Thymus (tissue), 11 donors: ENCODE measurements at regions not wholly inside any gene's neighbourhood (a gene's known extent, or its start where the extent isn't known, plus 50 kb on each side); places are given as distances from the start of the nearest gene placed in this dataset.

Source experiments
- DNase-seq, 9 donors: peaks; one replicate each; pipeline ENCODE4 v3.0.0-alpha.2; 2013; ENCODE audit warnings: low spot score in 9 of 9, low read depth in 6 of 9, missing footprints in 1 of 9
- H3K27ac ChIP-seq, 2 donors: one replicate each; pipeline ENCODE4 v1.5.1; 2013; ENCODE audit warnings: control low read depth in 1 of 2, low read depth in 1 of 2, low read length in 1 of 2, mild to moderate bottlenecking in 1 of 2, moderate library complexity in 1 of 2
- H3K27me3 ChIP-seq, 2 donors: one replicate each; pipeline ENCODE4 v1.5.1; 2013; ENCODE audit warnings: low read length in 1 of 2; ENCODE audit not compliant: control insufficient read depth in 2 of 2, insufficient read depth in 1 of 2
- H3K36me3 ChIP-seq, 2 donors: one replicate each; pipeline ENCODE4 v1.5.1; 2013; ENCODE audit warnings: low read length in 1 of 2, mild to moderate bottlenecking in 1 of 2, moderate library complexity in 1 of 2; ENCODE audit not compliant: control insufficient read depth in 2 of 2, insufficient read depth in 2 of 2
- H3K4me1 ChIP-seq, 2 donors: one replicate each; pipeline ENCODE4 v1.5.1; 2013; ENCODE audit warnings: low read length in 2 of 2; ENCODE audit not compliant: control insufficient read depth in 2 of 2, insufficient read depth in 2 of 2
- H3K4me3 ChIP-seq, 2 donors: one replicate each; pipeline ENCODE4 v1.5.1; 2013; ENCODE audit warnings: low read length in 2 of 2, control low read depth in 1 of 2, mild to moderate bottlenecking in 1 of 2
- H3K9me3 ChIP-seq, 2 donors: one replicate each; pipeline ENCODE4 v1.5.1; 2013; ENCODE audit warnings: low read length in 1 of 2, mild to moderate bottlenecking in 1 of 2; ENCODE audit not compliant: control insufficient read depth in 2 of 2, insufficient read depth in 1 of 2
- WGBS: extraction: QIAGEN DNeasy Blood & Tissue Kit; methylation state at CpG from one replicate; pipeline ENCODE4 v1.1.7; 2013; 5-methylcytosine and 5-hydroxymethylcytosine counted together
- donor health status: healthy.

GRCh38 chr4:106671716-106672115, 303.1 kb upstream of the GIMD1 start:
- Histone ChIP-seq H3K9me3 (no peaks in the 10 kb centered on the region), H3K27ac (no peak overlapping the region), H3K36me3 (no peaks in the 10 kb centered on the region), H3K27me3 (no peaks in the 10 kb centered on the region), H3K4me1 (no peaks in the 10 kb centered on the region), H3K4me3 (no peak overlapping the region)
- WGBS: 90% methylated on average over 1 of the region's 1 CpG
- no peak for DNase-seq

GRCh38 chr4:106670976-106671375, 302.4 kb upstream of the GIMD1 start:
- no peaks in the 10 kb centered on the region for H3K27me3 ChIP-seq
- no peak for DNase-seq
- 94% methylated on average over 2 of the region's 2 CpGs for WGBS
- no peaks in the 10 kb centered on the region for H3K9me3 ChIP-seq
- no peaks in the 10 kb centered on the region for H3K4me1 ChIP-seq
- no peak overlapping the region for H3K4me3 ChIP-seq
- H3K36me3 ChIP-seq: no peaks in the 10 kb centered on the region
- H3K27ac ChIP-seq: no peak overlapping the region

- no peak overlapping the region for H3K4me3 ChIP-seq
- WGBS: 93% methylated on average over 1 of the region's 1 CpG
- no peaks in the 10 kb centered on the region for H3K9me3 ChIP-seq
- no peaks in the 10 kb centered on the region for H3K27me3 ChIP-seq
- H3K27ac ChIP-seq: no peak overlapping the region
- H3K4me1 ChIP-seq: no peaks in the 10 kb centered on the region
- no peaks in the 10 kb centered on the region for H3K36me3 ChIP-seq
- DNase-seq: no peak
Measured at GRCh38 chr4:106659371-106659770, 290.8 kb upstream of the GIMD1 start.

GRCh38 chr4:106652095-106652494, 283.5 kb upstream of the GIMD1 start:
- Histone ChIP-seq H3K4me3 (no peak overlapping the region), H3K27me3 (no peaks in the 10 kb centered on the region), H3K9me3 (no peaks in the 10 kb centered on the region), H3K36me3 (no peaks in the 10 kb centered on the region), H3K4me1 (no peaks in the 10 kb centered on the region), H3K27ac (no peak overlapping the region)
- no peak for DNase-seq
- WGBS: 96% methylated on average over 2 of the region's 2 CpGs

- Histone ChIP-seq H3K27me3 (no peaks in the 10 kb centered on the region), H3K36me3 (no peaks in the 10 kb centered on the region), H3K27ac (no peak overlapping the region), H3K9me3 (no peaks in the 10 kb centered on the region), H3K4me3 (no peak overlapping the region), H3K4me1 (no peaks in the 10 kb centered on the region)
- whole genome bisulfite sequencing: 91% methylated on average over 1 of the region's 1 CpG
- no peak for DNase-seq
Measured at GRCh38 chr4:106650701-106651100, 282.1 kb upstream of the GIMD1 start.

- Histone ChIP-seq H3K9me3 (no peaks in the 10 kb centered on the region), H3K4me3 (no peak overlapping the region), H3K4me1 (no peaks in the 10 kb centered on the region), H3K27me3 (no peaks in the 10 kb centered on the region), H3K36me3 (no peaks in the 10 kb centered on the region), H3K27ac (no peak overlapping the region)
- DNase-seq: no peak
Measured at GRCh38 chr4:106647451-106647850, 278.9 kb upstream of the GIMD1 start.

- DNase-seq: no peak
- no peaks in the 10 kb centered on the region for H3K27me3 ChIP-seq
- no peaks in the 10 kb centered on the region for H3K36me3 ChIP-seq
- no peaks in the 10 kb centered on the region for H3K9me3 ChIP-seq
- no peak overlapping the region for H3K4me3 ChIP-seq
- no peak overlapping the region for H3K27ac ChIP-seq
- H3K4me1 ChIP-seq: no peaks in the 10 kb centered on the region
- WGBS: 83% methylated on average over 1 of the region's 1 CpG
Measured at GRCh38 chr4:106629268-106629625, 260.7 kb upstream of the GIMD1 start.

GRCh38 chr4:106628586-106629267, 260.1 kb upstream of the GIMD1 start:
- WGBS: 73% methylated on average over 4 of the region's 4 CpGs
- Histone ChIP-seq H3K4me3 (no peak overlapping the region), H3K9me3 (no peaks in the 10 kb centered on the region), H3K36me3 (no peaks in the 10 kb centered on the region), H3K4me1 (no peaks in the 10 kb centered on the region), H3K27ac (no peak overlapping the region), H3K27me3 (no peaks in the 10 kb centered on the region)
- DNase-seq: no peak

- Histone ChIP-seq H3K9me3 (no peaks in the 10 kb centered on the region), H3K36me3 (no peaks in the 10 kb centered on the region), H3K4me3 (no peak overlapping the region), H3K4me1 (no peaks in the 10 kb centered on the region), H3K27me3 (no peaks in the 10 kb centered on the region), H3K27ac (no peak overlapping the region)
- 90% methylated on average over 3 of the region's 3 CpGs for WGBS
- no peak for DNase-seq
Measured at GRCh38 chr4:106627051-106627450, 258.5 kb upstream of the GIMD1 start.

- no peak overlapping the region for H3K4me3 ChIP-seq
- DNase-seq: no peak
- H3K36me3 ChIP-seq: no peaks in the 10 kb centered on the region
- H3K4me1 ChIP-seq: no peaks in the 10 kb centered on the region
- 99% methylated on average over 1 of the region's 1 CpG for WGBS
- no peaks in the 10 kb centered on the region for H3K27me3 ChIP-seq
- H3K9me3 ChIP-seq: no peaks in the 10 kb centered on the region
- H3K27ac ChIP-seq: no peak overlapping the region
Measured at GRCh38 chr4:106624671-106625070, 256.1 kb upstream of the GIMD1 start.
